NCI-H2196 treated with DMSO at 0.1 percent for 48 hours (cell line): ENCODE measurements at regions not wholly inside any gene's neighbourhood (a gene's known extent, or its start where the extent isn't known, plus 50 kb on each side); places are given as distances from the start of the nearest gene placed in this dataset.

Experiments
- DNase-seq: peaks from one replicate; lab custom pipeline; 2025; ENCODE audit not compliant: unreplicated experiment; lab: John Stamatoyannopoulos, UW

- no peak for DNase-seq
These were observed 183.8 kb upstream of the NTM start for GRCh38 chr11:131186629-131187101.

DNA sequence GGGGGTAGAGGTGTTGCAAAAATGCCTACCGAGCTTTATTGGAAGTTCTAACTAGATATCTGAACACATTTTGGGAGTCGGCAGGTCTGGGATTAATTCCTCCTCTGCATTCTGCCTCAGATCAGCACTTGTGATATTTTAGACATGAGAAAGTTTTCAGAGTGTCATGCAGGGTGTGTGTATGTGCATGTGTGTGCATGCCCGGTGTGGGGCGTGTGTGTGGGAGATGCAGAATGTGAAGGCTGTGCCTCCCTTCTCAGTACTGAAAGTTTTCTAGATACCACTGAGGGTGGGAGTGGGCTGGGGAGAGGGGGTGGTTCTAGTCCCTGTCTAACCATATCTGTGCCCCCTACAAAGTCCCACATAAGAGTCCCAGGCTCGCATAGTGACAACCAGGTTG lies 180.0 kb upstream of the NTM start:
- no peak for DNase-seq

- DNase-seq, result no peak
These were observed 178.8 kb upstream of the NTM start for GRCh38 chr11:131191606-131192005.

DNA sequence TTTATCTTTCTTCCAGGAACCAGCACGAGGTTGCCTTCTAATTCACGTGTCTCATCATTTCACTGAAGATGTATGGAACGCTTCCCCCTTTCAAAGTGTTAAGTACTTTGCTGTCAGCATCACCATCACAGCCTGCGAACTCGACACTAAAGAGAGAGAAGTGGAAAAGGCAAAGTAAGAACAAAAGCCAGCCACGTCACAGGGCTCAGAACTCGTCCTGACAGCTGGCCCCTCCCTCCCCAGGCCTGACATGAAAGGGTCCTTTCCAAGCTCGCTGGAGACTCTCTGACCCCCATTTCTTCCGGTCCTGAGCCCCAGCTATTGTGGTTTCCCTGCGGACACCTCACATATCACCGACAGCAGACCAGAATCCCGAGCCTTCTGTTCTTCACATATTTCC lies 177.8 kb upstream of the NTM start:
- DNase-seq, result no peak

GRCh38 chr11:131193031-131193501 lies 177.3 kb upstream of the NTM start:
- no peak for DNase-seq

DNA sequence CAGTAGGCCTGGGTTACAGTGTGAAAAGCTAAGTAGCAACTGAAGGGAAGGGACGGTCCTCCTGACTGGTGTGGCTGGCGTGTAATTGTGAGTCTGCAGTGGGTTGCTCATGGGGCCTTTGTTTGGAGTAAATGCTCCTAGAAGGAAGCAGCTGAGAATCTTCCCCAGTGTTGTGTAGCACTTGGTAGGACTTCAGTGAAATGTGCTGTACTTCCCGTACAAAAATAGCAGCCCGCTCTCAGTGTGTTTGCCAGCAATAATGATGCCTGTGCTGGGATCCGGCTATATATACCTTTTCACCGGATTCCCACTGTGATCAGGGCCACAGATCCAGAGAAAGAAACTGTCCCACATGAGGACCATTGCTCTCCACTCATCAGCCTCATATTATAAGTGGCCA lies 175.7 kb upstream of the NTM start:
- DNase-seq, result no peak

- DNase-seq, result peak; percentile 21
These were observed 174.5 kb upstream of the NTM start for GRCh38 chr11:131195661-131196517.

DNA sequence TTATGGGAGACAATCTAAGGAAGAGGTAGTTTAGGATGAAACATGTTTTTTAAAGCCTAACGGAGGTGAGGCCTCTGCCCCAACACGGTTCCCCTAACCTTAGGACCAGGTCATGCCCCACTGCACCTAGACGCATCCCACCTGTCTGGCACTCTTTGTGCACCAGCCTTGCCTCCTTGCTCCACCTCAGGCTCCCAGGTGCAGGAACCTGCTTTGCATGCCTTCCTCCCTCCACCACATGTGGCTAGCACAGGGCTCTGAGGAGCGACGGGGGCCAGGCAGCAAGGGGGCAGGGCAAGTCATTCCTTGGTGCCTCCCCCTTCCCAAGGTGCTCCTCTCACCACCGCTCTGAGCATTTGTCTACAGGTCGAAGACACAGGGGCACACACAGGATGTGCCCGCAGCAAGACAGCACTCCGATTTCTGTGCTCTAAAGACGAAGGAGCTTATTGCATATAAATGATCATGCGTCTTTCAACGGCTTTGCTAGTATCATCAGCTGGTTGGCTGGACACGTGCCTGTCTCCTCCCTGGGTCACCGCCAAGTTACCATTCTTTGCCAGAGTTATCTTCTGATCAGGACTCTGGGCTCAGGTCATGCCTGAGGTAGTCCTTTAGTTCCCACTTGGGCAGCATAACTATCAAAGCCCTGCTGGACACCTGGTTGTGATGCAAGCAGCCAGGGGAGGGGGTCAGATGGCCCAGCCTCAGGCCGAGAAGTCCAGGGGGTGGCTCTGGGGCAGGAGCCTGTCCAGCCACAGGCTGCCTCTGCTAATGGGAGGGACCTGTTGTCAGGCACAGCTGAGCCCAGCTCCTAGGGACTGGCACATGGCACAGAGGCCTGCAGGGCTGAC lies 172.0 kb upstream of the NTM start:
- no peak for DNase-seq

GRCh38 chr11:131199015-131199280 lies 171.5 kb upstream of the NTM start:
- DNase-seq, result no peak

GRCh38 chr11:131201674-131202073 lies 168.7 kb upstream of the NTM start:
- no peak for DNase-seq

- DNase-seq, result no peak
These were observed 167.4 kb upstream of the NTM start for GRCh38 chr11:131203040-131203439.

- no peak for DNase-seq
These were observed 166.1 kb upstream of the NTM start for GRCh38 chr11:131204282-131204681.

DNA sequence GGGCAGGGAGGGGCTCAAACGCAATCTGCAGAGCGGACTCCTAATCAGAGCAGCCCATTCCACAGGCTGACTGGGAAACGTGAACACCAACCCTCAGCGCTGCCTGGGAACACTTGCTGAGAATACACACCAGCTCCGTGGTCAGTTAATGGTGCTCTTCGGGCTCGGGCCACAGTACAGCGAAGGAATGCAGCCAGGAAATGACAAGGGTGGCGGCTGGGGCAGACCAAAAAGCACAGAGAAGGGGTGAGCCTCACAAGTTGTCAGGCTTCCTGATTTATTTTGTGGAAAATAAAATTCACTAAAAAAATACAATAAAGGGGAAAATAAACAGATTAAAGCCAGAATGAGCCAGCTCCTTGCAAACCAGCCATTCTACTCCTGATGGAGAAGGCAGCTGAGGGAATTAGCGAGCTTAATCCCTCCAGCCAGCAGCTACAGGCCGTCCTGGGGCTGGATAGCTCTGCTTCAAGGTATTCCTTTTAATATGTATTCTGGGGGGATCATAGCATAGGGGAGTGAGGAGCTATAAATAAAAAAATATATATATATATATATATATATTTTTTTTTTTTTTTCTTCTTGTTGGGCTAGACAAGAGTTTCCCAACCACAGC lies 165.5 kb upstream of the NTM start:
- no peak for DNase-seq

DNA sequence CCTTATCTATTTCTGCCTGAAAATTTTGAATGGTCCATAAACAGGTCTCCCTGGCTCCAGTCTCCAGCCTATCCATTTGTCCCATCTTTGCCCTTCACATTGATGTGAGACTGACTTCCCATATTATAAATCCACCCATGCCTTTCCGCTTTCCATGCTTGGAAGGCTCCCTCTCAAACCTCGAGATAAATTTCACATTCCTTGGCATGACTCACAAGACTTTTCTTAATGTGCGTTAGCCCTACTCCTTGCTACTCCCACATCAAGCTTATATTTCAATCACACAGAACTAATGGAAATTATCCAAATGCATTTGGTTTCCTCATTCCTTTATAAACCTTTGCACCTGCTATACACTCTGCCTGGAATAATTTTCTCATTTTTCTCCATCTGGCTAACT lies 163.7 kb upstream of the NTM start:
- DNase-seq, result no peak

GRCh38 chr11:131207901-131208300 lies 162.5 kb upstream of the NTM start:
- no peak for DNase-seq

DNA sequence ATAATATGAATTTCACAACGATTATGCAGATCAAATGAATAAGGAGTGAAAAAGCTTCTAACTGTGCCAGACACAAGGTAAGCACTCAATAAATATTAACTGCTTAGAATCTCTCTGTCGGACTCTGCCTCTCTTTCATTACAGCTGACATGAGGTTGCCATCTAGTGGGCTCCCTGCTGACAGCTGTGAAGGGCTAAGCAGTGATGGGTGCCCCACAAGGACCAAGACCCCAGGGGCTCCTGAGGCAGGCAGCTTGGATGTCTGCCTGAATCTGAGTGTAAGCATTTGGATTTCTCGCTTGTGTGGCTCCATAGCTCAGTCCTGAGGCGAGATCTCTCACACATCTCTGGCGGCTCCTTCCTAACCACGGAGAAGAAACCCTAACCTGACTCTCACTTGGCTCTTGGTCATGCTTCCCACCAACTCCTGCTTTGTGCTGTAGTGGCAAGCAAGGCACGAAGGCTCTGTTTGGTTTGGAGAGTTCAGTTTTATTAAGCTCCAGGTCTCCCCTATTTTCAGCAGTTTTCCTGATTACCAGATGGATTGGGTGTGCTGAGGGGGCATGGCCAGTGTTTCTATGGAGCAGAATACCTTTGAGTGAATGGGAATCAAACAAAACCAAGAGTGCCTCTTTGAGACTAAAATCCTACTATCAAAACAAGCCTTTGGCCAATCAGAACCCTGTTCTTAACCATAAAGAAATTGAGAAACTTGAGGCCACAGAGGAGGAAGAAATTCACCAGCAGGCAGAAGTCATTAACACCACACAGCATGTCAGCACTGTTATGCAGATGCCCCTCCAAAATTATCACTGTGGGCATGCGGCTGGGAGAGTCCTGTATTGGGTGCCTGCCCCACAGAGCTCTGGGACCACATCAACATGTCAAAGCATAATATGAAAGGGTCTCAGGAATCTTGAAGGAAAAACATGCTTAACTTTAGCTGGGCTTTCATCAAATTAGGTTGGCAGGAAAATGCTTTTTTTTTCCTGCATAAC lies 152.8 kb upstream of the NTM start:
- DNase-seq, result no peak

- DNase-seq, result no peak
These were observed 151.9 kb upstream of the NTM start for GRCh38 chr11:131218542-131218941.

DNA sequence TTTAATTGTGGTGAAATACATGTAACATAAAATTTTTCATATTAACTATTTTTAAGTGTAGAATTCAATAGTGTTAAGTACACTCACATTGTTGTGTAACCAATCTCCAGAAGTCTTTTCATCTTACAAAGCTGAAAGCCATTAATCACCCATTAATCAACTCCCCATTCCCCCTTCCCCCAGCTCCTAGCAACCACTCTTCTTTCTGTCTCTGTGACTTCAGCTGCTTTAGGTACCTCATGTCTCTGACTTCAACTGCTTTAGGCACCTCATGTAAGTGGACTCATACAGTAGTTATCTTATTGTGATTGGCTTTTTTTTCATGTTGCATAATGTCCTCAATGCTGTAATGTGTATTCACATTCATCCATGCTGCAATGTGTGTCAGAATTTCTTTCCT lies 150.8 kb upstream of the NTM start:
- DNase-seq, result no peak

GRCh38 chr11:131223198-131223991 lies 147.0 kb upstream of the NTM start:
- DNase-seq, result no peak

DNA sequence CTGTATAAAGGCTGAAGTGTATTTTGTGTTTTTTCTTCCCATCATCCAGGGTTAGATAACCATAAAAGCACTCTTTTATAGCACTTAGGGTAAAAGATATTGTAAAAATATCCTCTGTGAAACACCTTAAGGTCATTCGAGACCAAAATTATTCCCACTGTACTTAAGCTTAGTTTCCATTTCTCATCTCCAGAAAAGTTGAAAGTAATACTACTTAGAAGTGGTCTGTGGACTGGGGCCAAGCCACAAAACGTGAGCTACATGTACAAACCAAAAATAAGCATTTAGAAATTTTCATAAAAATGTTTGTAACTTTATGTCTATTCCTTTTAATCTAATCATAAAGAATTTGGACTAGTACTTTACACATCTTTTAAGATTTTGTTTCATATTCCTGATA lies 142.0 kb upstream of the NTM start:
- DNase-seq, result no peak
